HL-60 (cell line): ENCODE measurements at regions not wholly inside any gene's neighbourhood (a gene's known extent, or its start where the extent isn't known, plus 50 kb on each side); places are given as distances from the start of the nearest gene placed in this dataset.
"Not testable (repeated sequence)": the region's sequence is repeated elsewhere in the genome, so short reads cannot be mapped to it uniquely, and the experiment has no call there.

Experiments used
- POLR2AphosphoS5 ChIP-seq: IDR thresholded peaks from 2 replicates; pipeline ENCODE4 v1.6.1; 2012; ENCODE audit warnings: low read depth
- TF ChIP-seq, protein P1 (sequence below): IDR thresholded peaks from one replicate; pipeline ENCODE4 v1.5.1; 2011; ENCODE audit warnings: low read length, control low read depth, inconsistent platforms; ENCODE audit not compliant: insufficient read depth

GRCh38 chr7:76138577-76139313 is 63.0 kb upstream of the SRRM3 start:
- TF ChIP-seq, protein P1, sequence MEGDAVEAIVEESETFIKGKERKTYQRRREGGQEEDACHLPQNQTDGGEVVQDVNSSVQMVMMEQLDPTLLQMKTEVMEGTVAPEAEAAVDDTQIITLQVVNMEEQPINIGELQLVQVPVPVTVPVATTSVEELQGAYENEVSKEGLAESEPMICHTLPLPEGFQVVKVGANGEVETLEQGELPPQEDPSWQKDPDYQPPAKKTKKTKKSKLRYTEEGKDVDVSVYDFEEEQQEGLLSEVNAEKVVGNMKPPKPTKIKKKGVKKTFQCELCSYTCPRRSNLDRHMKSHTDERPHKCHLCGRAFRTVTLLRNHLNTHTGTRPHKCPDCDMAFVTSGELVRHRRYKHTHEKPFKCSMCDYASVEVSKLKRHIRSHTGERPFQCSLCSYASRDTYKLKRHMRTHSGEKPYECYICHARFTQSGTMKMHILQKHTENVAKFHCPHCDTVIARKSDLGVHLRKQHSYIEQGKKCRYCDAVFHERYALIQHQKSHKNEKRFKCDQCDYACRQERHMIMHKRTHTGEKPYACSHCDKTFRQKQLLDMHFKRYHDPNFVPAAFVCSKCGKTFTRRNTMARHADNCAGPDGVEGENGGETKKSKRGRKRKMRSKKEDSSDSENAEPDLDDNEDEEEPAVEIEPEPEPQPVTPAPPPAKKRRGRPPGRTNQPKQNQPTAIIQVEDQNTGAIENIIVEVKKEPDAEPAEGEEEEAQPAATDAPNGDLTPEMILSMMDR: not testable (repeated sequence)
- TF ChIP-seq POLR2AphosphoS5: not testable (repeated sequence)
